GM12865 (cell line): ENCODE measurements at regions not wholly inside any gene's neighbourhood (a gene's known extent, or its start where the extent isn't known, plus 50 kb on each side); places are given as distances from the start of the nearest gene placed in this dataset.
"Not testable (repeated sequence)": the region's sequence is repeated elsewhere in the genome, so short reads cannot be mapped to it uniquely, and the experiment has no call there.

Experiments used
- DNase-seq: peaks from one replicate; pipeline ENCODE4 v3.0.0; 2010; ENCODE audit warnings: low read depth
- H3K4me3 ChIP-seq: 2 replicates; pipeline ENCODE4 v1.5.1; 2011; ENCODE audit warnings: mild to moderate bottlenecking, low read depth, low read length, control low read depth
- TF ChIP-seq, protein P1 (sequence below): IDR thresholded peaks from 2 replicates; pipeline ENCODE4 v1.5.1; 2011; ENCODE audit warnings: low read length, control low read depth, low read depth, inconsistent platforms; ENCODE audit not compliant: insufficient read depth; ENCODE audit errors: missing control alignments

DNA sequence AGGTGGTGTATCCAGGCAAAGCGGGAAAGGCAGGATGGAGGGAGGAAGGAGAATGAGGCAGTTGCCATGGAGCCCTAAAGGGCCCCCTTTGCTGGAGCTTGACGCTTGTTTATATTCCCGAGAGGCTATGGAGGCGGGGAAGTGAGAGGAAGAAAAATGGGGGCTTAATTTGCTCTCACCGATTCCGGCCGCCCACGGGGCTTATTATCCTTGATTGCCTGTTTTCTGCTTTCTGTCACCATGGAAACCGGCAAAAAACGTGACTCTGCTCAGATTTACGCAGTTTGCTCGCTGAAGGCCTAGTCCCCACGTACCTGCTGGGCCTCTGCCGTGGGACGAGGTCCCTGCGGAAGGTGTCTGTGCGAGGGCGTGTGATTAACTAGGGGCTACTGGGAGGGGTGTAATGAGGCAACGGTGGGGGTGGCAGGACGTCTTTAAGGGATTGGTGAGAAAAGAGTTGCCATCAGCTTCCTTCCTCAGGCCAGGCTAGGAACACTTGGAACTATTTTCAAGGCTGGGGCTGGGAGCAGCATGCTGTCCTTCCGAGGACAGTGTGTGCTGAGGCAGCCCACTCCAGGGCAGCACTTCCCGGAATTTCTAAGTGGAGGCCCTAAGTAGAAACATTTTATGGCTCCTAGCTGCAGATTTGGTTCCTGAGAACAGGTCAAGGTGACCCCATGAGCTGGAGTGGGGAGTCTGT, 110.8 kb upstream of the NDN start:
- DNase-seq: no peak
- no peak overlapping the region for H3K4me3 ChIP-seq
- TF ChIP-seq, protein P1, sequence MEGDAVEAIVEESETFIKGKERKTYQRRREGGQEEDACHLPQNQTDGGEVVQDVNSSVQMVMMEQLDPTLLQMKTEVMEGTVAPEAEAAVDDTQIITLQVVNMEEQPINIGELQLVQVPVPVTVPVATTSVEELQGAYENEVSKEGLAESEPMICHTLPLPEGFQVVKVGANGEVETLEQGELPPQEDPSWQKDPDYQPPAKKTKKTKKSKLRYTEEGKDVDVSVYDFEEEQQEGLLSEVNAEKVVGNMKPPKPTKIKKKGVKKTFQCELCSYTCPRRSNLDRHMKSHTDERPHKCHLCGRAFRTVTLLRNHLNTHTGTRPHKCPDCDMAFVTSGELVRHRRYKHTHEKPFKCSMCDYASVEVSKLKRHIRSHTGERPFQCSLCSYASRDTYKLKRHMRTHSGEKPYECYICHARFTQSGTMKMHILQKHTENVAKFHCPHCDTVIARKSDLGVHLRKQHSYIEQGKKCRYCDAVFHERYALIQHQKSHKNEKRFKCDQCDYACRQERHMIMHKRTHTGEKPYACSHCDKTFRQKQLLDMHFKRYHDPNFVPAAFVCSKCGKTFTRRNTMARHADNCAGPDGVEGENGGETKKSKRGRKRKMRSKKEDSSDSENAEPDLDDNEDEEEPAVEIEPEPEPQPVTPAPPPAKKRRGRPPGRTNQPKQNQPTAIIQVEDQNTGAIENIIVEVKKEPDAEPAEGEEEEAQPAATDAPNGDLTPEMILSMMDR: no peak

DNA sequence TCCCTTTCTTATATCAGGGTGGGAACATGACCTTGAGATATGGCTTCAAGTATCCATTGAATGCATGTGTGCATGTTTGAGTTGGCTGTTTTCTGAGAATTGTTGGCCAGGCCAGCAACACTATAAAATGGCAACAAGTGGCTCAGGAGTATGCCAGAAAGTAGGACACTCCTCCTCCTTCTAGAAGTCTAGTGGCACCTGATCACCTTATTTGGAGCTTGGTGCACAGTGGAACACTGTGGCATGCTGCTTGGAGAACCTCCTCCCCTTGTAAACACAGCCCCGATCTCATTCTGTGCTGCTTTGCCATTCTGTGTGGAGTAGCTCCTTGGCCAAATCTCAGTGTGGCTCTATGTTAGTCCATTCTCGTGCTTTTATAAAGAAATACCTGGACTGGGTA, 114.8 kb upstream of the NDN start:
- TF ChIP-seq, protein P1: no peak
- DNase-seq: no peak
- H3K4me3 ChIP-seq: no peak overlapping the region

DNA sequence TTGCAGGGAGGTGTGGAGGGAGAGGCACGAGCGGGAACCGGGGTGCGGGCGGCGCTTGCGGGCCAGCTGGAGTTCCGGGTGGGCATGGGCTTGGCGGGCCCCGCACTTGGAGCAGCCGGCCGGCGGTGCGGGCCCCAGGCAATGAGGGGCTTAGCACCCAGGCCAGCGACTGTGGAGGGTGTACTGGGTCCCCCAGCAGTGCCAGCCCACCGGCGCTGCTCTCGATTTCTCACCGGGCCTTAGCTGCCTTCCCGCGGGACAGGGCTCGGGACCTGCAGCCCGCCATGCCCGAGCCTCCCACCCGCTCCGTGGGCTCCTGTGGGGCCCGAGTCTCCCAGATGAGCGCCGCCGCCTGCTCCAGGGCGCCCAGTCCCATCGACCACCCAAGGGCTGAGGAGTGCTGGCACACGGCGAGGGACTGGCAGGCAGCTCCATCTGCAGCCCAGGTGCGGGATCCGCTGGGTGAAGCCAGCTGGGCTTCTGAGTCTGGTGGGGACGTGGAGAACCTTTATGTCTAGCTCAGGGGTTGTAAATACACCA, 115.9 kb upstream of the NDN start:
- DNase-seq, H3K4me3 ChIP-seq: not testable (repeated sequence)

DNA sequence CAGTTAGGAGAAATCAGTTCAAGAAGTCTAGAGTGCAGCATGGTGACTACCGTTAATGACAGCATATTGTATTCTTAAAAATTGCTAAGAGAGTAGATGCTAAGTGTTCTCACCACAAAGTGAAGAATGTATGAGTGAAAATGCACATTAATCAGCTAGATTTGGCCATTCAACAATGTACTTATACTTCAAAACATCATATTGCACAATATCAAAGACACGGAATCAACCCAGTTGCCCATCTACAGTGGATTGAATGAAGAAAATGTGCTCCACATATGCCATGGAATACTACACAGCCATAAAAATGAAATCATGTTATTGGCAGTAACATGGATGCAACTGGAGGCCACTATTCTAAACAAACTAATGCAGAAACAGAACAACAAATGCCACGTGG, 119.9 kb upstream of the NDN start:
- TF ChIP-seq, protein P1: no peak
- no peak for DNase-seq
- no peak overlapping the region for H3K4me3 ChIP-seq

DNA sequence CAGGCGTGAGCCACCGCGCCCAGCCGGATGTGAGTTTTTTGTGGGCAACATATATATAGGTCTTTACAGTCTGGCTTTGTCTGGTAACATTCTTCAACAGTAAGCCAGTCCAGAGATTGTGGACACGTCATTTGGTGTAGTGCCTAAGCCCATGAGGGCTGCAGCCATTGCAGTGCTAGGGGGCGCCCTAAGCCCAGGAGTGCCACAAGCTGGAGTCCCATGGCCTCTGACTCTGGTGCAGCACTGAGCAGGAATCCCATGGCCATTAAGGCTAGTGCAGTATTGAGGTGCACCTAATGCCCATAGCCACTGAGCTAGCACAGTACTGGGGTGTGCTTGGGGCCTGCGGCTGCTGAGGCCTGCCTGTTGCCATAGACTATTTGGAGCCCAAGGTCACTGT, 136.4 kb upstream of the NDN start:
- H3K4me3 ChIP-seq: no peak overlapping the region
- DNase-seq: no peak
- TF ChIP-seq, protein P1: no peak

DNA sequence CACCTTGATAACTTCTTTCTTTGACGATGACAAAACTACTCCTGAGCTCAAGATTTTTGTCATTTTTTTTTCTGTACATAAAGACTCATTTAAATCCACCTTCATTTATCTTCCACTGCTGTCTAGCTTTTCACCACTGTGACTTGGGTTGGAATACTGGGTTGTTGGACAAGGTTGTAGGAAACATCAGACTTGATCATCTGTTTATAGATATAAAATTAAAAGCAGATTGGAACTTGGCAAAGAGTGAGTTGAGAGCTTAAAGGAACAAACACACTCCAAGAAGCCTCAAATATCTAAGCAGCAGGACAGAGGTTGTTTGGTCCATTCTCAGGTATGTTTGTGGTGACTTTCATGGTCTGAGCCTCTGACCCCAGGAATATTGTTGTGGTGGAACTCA, 141.7 kb upstream of the NDN start:
- DNase-seq: no peak
- H3K4me3 ChIP-seq: no peak overlapping the region
- TF ChIP-seq, protein P1: no peak

DNA sequence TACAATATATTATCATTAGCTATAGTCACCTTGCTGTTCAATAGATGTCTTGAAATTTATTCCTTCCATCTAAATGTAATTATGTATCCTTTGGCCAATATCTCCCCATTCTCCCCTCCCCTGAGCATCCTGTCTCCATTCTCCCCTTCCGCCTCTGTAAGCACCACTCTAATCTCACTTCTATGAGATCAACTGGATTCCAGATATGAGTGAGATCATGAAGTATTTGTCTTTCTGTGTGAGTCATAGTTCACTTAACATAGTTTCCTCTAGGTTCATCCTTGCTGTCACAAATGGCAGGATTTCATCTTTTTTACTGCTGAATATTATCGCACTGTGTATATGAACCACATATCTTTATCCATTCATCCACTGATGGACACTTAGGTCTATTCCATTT, 148.8 kb upstream of the NDN start:
- TF ChIP-seq, protein P1: no peak
- no peak for DNase-seq
- no peak overlapping the region for H3K4me3 ChIP-seq
